ENCODE measurements at regions not wholly inside any gene's neighbourhood (a gene's known extent, or its start where the extent isn't known, plus 50 kb on each side); places are given as distances from the start of the nearest gene placed in this dataset.

DNA sequence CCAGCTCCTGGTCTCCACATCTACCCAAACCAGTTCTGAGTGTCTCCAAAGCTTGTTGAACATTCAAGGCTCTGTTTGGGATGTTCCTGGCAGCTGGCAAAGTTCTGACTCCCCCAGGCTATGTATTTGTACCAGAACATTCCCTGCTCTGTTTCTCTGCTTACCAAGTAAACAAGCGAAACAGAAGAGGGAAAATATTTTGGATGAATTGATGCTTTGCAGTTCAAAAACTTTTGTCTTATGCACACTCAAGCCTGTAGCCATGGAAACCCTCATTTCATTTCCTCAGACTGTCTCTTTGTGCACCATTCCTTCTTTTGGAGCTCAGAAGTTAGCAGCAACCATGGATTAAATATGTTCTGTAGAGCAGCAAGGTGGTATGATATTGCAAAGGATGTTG lies 145.8 kb downstream of the ACTL7B start:
- DNase-seq, result no peak

DNA sequence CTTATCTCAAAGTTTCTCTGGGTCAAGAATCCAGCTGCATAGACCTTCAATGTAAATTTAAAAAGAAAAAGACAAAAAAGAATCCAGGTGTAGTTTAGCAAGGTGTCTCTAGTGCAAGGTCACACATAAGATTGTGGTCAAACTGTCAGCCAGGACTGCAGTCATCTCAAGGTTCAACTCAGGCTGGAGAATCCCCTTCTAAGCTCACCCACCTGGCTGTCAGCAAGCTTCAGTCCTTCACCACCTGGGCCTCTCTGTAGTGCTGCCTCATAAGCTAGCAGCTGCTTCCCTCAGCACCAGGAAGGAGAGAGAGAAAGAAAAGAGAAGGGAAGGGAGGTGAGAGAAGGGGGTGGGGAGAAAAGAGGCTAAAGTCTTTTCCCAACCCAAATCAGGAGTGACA lies 146.7 kb downstream of the ACTL7B start:
- DNase-seq, result no peak

DNA sequence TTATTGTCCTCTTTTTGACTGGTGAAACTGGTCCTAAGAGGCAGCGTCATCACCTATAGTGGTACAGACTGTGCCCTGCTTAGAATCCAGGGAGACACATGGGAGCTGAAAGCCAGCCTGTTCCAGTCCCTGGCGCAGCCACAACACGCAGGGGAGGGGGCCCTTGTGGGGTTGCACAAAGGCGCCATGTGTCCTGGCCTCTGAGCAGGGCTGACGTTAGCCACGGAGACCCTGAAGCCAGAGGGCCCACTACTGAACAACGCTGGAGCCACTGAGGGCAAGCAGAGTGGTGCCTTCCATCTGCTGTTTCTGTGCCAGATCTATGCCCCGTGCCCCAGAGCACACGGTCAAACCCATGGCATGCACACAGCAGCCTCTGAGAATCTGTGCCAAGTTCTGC lies 147.3 kb downstream of the ACTL7B start:
- no peak for DNase-seq

DNA sequence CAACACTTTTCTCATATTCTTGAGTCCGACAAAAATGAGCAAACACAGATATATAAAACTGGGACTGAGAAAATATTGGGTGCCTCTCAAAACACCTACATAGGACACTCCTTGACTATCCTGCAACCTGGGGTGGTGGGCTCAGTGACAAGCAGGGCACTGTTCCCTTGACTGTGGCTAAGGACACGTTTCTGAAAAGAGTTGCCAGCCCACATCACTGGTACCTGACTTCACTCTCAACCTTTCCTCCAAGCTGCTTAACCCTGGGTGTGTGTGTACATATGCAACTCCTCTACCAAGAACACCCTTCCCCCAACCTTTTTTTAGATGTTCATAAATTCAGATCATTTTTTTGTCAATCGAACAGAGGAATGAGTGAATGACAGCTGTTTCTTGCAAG lies 148.7 kb downstream of the ACTL7B start:
- DNase-seq, result no peak

DNA sequence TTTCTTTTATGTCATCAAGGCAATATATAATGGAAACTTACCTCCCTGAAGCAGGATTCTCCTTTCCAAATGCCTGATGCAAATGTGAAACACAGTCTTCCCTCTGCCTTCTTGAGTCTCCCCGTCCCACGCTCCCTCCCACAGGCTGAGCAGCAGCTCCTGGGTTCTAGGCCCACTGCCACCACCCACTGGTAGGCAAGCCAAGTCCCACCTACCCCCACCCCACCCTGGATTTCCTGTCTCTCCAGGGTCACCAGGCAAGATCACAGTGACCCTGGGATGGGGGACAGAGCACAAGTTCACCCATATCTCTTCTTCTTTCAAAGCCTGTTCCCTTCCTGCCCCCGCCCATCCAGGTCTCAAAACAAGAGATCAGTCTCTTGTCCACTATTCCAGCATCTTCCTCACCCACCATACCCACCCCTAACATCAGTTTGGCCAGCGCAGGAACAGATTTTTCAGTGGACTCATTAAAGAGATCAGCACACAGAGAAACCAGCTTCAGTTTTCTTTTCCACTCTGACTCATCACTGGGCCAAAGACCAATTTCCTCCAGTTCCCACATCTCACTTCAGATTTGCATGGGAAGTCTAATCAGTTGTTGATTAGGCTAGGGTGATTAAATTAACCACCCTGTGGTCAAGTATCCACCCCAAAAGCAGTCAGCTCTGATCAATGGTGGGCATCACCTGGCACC lies 151.5 kb downstream of the ACTL7B start:
- no peak for DNase-seq

DNA sequence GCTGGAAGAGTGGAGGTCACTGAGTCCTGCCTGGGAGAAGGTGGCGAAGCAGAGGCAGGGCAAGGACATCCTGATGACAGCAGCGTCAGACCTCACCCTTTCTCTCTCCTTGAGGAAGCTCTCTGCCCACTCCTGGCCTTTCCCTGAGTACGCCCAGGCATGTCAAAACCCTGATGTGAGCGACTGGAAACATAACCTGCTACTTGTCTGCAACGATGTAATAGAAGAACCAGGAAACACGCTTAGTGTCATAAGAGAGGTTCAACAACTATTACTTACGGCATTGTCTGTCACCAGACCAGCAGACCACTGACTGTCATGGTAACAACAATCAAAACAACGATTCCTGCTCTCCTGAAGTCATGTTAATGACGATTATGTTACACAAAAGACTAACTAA lies 152.4 kb downstream of the ACTL7B start:
- no peak for DNase-seq

DNA sequence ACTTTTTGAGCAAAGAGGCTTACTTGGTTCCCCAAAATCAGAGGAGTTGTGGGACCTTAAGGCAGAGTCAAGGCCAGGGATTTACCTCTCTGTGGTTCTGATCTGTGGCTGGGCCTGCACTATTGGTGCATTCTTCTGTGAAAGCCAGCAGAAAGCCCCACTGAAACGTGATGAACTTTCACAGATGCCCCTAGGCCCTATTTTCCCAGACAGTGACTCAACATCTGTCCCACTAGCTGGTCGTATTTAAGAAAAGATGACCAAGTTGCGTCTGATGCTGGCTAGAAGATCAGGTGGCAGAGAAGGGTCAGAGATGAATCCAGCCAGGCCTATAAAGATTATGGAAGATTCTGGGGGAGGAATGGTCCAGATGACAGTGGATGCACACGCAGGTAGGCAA lies 153.1 kb downstream of the ACTL7B start:
- DNase-seq, result no peak

DNA sequence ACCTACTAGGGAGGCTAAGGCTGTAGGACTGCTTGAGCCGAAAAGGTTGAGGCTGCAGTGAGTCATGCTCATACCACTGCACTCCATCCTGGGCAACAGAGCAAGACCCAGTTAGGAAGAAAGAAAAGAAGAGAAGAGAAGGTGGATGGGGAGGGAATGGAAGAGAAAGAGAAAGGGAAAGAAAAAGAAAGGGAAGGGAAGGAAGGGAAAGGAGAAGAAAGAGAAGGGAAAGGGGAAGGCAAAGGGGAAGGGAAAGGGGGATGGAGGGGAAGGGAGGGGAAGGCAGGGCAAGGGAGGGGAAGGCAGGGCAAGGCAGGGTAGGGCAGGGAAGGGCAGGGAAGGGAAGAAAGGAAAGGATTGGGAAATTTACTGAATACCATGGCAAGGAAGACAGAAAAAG lies 157.0 kb downstream of the ACTL7B start:
- DNase-seq, result no peak

DNA sequence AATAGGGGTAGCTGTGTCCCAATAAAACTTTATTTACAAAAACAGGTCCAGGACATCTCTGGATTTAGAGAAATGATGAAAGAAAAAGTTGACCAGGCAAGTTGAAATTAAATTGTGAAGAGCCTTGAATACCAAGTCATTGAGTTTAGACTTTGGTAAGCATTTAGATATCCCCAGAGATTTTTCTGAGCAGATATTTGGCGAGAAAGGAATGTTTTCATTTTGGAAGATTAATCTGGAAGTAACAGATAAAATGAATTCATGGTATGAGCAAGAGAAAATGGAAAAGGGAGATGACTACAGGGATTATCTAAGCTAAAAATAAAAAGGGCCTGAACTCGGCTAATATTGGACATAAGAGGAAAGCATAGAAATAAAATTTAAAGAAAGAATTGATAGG lies 157.6 kb downstream of the ACTL7B start:
- no peak for DNase-seq

DNA sequence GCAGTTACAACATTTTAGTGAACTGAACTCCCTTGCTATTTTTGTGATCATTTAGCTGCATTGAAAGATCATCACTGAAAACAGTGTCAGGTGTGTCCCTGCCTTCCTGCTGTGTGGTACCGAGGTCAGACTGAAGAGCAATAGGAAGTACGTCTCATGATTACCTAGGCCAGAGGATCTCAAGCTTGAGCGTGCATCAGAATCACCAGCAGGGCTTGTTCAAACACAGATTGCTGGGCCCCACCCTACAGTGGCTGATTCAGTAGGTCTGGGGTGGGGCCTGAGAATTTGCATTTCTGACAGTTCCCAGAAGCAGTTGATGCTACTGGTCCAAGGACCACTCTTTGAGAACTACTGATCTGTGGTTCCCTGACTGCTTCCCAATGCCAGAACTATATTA lies 159.6 kb downstream of the ACTL7B start:
- no peak for DNase-seq

DNA sequence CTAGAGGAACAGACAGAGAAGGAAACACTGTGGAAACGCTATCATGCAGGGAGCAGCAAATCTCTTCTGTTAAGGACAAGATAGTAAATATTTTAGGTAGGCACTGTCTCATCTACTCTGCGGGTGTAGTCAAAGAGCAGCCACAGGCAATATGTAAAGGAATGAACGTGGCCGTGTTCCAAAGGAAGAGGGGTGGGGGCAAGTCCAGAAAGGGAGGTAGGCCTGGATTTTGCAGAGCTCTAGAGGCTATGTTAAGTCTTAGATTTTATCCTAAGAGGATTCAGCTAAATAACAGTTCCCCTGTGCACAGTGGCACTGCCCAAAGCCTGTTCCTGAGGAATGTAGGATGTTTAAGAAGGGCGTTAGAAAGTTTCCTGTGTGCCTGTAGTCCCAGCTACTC lies 161.6 kb downstream of the ACTL7B start:
- DNase-seq, result no peak

DNA sequence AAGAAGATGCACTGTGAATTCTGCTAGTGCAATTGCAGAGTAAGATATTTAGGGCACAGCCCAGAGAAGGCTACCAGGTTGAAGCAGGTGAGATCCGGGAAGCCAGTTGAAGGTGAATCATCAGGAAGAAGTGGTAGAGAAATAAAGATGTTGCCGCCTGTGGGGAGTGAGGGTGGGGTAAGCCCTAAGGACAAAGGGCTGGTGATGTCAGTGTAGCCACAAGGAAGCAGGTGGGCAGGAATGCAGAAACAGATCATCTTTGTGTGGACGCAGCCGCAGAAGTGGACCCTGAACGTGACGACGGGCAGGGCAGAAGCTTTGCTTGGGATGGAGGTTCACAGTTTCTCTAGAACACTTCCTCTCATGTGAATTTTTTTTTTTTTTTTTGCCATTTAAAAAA lies 164.2 kb downstream of the ACTL7B start:
- DNase-seq, result no peak

DNA sequence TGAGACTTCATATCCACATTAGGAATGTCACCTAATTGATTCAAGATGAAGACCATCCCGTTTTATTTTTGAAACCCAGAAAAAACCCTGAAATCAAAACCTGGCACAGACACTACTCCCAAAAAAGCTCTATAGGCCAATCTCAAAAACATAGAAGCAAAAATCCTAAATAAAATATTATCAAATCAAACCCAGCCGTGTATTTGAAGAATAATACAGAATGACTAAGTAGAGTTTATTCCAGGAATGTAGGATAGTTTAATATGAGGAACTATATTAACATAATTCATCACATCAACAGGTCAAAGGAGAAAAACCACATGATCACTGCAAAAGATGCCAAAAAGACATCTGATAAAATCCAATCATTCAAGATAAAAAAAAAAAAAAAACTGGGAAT lies 167.1 kb downstream of the ACTL7B start:
- DNase-seq, result no peak

DNA sequence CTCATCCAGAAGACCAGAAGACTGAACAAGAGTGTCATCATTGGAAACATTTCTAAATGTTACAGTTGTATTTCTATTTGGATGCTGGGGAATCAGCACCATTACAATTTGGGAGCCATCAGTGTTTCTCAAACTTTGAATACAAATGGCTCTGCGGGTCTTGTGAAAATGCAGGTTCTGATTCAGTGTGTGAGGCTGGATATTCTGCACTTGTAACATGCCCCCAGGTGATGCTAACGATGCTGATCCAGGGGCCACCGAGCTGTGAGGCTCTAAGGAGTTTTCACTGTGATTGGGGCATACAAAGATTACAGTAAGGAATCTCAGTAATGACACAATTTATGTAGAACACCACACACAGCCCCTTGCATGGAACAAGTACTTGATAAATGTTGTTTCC lies 167.7 kb downstream of the ACTL7B start:
- DNase-seq, result no peak

DNA sequence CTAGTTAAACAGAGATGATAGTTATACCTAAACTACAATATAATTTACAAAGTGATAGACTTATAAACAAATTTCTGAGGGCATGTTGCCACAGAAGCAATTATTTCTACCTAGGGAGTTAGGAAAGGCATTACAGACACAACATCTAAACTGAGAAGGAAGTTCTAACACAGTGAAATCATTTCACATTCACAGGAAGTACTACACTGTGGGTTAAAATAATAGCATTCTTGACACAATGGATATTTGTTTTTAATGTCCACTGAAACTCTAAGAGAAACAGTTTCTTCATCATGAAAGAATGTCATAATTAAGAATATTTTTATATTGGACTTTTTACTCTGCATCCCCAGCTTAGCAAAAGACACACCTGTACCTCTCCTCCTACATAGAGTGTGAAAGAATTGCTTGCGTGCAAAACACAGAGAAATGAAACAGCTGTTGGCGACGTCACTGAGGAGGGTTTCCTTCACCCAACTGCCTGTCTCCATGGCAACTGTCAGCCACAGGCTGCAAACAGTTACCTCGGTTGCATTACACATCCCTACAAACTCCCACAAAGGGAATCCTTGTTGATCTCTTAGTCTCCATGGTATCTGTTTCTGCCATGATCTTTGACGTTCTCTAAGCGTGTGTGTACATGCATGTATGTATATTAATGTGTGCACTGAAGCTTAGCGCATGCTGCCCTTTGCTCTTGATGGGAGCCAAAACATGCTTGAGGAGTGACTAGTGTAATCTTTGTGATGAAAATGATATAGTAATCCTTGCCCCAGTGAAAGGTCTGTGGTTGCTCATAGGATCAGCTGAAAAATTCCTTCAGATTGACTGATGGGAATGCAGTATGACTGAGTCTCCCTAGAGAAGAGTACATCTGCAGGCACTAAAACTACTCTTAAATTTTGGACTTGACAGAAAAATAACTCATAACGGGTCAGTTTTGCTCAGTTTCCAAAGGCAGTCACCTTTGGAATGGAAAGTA lies 168.5 kb downstream of the ACTL7B start:
- no peak for DNase-seq

DNA sequence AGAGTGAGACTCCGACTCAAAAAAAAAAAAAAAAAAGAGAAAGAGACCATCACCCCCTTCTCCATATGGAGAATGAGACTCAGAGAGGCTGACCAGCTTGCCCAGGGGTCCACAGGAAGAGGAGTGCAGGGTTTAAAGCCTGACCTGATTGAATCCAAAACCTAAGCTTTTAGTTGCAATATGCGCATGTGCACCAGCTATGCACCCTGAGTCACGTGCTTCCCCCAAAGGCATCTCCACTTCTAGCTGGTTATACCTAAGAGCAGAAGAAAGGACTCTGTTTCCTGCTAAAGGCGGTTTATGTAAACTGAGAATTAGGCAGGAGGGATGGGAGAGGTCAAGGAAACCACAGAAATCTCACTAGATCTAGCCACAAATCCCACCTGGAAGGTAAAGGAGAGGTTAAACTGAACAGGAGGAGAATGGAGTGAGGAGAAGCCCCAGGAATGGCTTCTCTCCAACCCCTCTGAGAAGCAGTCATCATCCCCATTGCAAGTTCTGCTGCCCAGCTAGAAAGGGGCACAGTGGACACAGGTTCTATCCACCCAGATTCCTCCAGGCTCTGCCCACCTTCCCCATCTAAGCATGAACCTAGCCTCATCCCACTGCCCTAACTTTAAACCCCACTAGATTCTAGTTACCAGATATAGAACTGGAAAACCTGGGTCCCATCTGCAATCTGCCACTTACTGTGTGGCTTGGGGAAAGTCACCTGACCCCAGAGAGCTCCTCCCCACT lies 171.3 kb downstream of the ACTL7B start:
- DNase-seq, result no peak

DNA sequence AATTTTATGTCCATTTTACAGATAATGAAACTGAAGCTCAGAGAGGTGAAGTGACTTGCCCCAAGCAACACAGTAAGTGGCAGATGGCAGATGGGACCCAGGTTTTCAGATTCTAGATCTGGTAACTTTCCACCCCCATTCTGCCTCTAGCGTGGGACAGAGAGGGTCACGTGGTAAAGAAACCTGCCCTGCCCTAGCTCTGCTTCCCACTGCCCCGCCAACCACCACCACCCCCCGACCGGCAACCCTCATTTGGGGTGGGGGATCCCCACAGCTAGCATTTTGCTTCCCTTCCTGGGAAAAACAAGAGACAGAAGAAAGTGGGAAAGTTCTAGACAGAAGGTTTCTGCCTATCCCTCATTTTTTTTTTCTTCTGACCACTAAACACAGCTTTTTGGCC lies 172.5 kb downstream of the ACTL7B start:
- no peak for DNase-seq

DNA sequence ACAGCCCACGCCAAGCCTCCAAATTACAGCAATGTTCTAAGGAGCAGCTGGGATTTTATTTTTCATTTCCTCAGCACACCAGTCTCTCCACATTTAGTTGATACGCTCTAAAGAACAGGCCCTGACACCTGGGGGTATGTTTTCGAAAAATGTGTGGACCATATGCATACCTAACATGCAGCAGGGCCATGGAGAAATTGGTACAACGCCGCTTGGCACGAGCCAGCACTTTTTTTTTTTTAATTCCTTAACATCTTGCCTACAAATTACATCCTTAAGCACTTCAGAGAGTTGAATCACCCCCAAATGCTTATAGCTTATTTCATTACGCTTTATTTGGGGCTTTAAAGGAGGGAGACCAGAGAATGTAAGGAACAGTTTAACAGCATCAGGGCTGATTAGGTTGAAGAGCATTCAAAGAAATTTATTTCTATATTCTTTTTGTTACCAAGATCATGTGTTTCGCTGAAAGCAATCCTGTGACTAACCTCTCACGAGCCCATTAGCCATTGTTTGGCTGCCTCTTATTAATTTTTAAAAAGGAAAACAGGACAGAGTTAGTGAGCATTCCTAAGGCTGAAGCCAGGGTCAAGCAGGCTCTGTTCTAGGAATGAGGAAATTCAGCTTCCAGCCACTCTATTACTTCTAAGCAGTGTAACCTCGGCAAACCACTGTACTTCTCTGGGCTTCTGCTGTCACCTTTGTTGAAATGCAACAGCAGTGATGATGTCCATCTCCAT lies 173.8 kb downstream of the ACTL7B start:
- DNase-seq, result no peak

DNA sequence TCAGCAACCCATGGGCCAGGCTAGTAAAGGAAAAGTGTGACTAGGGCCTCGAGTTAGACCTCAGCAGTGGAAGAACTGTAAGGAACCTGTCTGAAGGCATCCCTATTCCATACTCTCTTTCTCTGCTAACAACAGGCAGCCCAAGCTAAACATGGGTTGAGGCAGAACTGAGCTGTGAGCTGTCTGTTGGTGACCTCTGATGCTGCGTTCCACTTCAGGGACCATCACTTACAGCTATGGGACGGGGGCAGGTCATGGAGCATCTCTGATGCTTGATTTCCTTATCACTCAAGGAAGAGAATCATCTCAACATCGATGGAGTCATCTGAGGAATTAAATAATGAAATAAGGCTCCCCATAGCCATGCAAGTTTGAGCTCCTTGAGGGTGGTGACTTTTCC lies 174.8 kb downstream of the ACTL7B start:
- no peak for DNase-seq

DNA sequence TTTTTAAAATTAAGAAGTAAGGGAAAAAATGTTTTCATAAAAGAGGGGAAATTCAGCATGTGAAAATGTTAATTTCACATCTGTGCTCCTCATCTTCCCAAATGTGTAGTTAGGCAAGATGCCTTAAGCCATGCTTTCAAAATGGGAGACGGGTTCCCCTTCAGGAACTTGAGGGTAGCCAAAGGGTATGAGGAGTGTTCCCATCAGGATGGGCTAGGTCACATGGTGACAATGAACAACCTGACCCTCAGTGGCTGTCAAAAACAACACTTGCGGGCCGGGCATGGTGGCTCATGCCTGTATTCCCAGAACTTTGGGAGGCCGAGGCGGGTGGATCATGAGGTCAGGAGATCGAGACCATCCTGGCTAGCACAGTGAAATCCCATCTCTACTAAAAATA lies 178.0 kb downstream of the ACTL7B start:
- no peak for DNase-seq

DNA sequence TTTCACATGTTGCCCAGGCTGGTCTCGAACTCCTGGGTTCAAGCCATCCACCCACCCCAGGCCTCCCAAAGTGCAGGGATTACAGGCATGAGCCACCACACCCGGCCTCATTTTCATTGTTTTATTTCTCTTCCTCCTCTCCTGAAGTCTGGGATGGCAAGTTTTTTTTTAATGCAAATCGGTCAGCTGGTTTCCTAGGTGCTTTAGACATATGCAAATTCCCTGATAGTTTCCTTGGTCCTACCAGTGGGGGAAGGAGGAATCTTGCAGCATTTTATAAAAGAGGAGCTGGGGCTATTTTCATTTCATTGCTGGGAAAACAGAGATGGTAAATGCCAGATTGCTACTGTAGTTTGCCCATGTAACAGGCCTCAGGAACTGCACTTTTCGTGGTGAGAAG lies 179.4 kb downstream of the ACTL7B start:
- DNase-seq, result no peak

DNA sequence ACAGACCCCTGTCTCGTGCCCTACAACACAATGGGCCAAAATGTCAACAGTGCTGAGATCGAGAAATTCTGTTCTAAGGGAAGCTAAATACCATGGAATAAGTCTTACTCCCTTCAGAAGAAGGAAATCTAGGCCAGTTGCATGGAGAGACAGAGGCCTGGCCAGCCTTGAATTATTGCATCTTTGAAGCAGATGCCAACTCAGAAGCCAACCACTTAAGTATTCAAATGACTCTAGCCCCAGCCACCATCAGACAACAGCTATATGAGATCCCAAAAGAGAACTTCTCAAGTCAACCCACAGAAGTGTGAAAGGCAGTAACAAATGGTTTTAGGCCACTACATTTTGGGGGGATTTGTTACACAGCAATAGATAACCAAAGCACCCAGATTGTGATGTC lies 180.1 kb downstream of the ACTL7B start:
- no peak for DNase-seq

Data from DMS79 (cell line).